Right atrium auricular region (tissue), 2 donors: ENCODE measurements at regions not wholly inside any gene's neighbourhood (a gene's known extent, or its start where the extent isn't known, plus 50 kb on each side); places are given as distances from the start of the nearest gene placed in this dataset.

ENCODE experiments used
- DNase-seq: peaks from one replicate; pipeline ENCODE4 v3.0.0-alpha.2; 2019; ENCODE audit warnings: low spot score
- H3K27ac ChIP-seq, 2 donors: fragments of 200-600 bp; sonication (generic); 1 replicate in 1 of 2; 2 replicates in 1 of 2; pipeline ENCODE4 v1.5.1; 2016 to 2019
- H3K27me3 ChIP-seq, 2 donors: fragments of 200-600 bp; sonication (generic); one replicate each; pipeline versions ENCODE4 v1.5.1 to v1.6.0; 2017 to 2019
- H3K36me3 ChIP-seq: fragments of 200-600 bp; sonication (generic); one replicate; pipeline ENCODE4 v1.5.1; 2016
- H3K4me1 ChIP-seq, 2 donors: fragments of 200-600 bp; sonication (generic); one replicate each; pipeline versions ENCODE4 v1.5.1 to v1.6.0; 2017 to 2019
- H3K4me3 ChIP-seq, 2 donors: fragments of 200-600 bp; sonication (generic); 1 replicate in 1 of 2; 2 replicates in 1 of 2; pipeline ENCODE4 v1.5.1; 2017 to 2019; ENCODE audit warnings: mild to moderate bottlenecking in 1 of 2, moderate library complexity in 1 of 2
- H3K9me3 ChIP-seq, 2 donors: fragments of 200-600 bp; sonication (generic); one replicate each; pipeline ENCODE4 v1.5.1; 2019
- CTCF ChIP-seq, 2 donors: fragments of 200-600 bp; sonication (generic); IDR thresholded peaks; one replicate each; pipeline ENCODE4 v1.5.1; 2019; ENCODE audit warnings: antibody characterized with exemption in 2 of 2

DNA sequence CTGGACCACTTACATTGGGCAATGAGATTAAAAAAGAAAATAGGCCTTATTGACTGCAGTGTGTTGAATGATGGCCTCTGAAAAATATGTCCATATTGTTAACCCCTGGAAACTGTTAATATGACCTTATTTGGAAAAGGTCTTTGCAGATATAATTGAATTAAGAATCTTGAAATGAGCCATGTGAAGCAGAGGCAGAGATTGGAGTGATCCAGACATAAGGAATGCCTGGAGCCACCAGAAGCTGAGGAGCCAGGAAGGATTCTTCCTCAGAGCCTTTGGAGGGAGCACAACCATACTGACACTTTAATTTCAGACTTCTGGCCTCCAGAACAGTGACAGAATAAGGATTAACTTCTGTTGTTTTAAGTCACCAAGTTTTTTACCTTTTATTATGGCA is 510.4 kb upstream of the AGTR1 start:
- no peak for DNase-seq
- H3K4me3 ChIP-seq, result no peak overlapping the region
- H3K4me1 ChIP-seq, result no peaks in the 10 kb centered on the region
- H3K27ac ChIP-seq, result no peak overlapping the region
- no peak for TF ChIP-seq CTCF (IDR thresholded peaks at IDR 0.05)
- H3K9me3 ChIP-seq, result no peaks in the 10 kb centered on the region
- H3K27me3 ChIP-seq, result no peaks in the 10 kb centered on the region
- H3K36me3 ChIP-seq, result no peaks in the 10 kb centered on the region

DNA sequence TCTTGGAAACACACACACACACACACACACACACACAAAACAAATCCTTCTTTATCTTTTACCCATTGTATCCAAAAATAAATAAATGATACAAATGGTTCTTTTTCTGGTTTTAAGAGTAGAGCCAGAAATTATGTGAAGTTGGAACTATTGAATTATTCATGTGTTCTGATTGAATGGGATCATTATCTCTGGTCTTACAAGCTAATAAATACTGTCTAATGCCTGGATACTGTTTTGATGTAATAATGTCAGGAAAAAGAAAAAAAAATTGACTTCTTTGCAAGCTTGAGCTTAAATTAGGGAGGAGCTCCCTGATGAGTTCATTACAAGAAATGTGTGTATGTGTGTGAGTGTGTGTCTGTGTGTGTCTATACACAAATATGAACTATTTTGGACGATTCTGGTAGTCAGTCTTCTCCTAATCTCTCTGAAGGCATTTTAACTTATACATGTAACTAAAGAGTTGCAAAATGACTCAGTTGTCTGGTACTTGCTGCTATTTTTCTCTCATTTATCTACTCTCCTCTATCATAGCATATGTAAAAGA is 507.2 kb upstream of the AGTR1 start:
- Histone ChIP-seq H3K27me3 (no peaks in the 10 kb centered on the region), H3K36me3 (no peaks in the 10 kb centered on the region), H3K27ac (no peak overlapping the region), H3K9me3 (no peaks in the 10 kb centered on the region), H3K4me1 (no peaks in the 10 kb centered on the region), H3K4me3 (no peak overlapping the region)
- DNase-seq, result no peak
- TF ChIP-seq CTCF (IDR thresholded peaks at IDR 0.05), result no peak

DNA sequence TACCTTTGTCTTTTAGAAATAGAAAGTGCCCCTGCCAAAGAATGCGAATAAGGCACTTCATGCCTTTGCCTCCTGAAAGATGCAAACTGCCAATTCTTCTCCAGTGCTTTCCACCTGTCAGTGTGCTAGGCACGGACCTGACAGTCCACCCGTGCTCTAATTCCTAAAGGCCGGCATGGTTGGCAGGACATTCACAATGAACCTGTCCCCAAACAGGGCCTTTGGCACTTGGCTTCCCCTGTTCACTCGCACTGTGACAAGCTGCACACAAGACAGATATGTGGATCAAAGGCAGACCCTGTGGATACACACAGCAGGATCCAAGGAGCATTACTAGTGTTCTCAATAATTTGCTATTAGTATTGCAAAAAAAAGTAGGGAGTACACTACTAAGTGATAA is 505.7 kb upstream of the AGTR1 start:
- no peak for TF ChIP-seq CTCF (IDR thresholded peaks at IDR 0.05)
- Histone ChIP-seq H3K27ac (no peak overlapping the region), H3K27me3 (no peaks in the 10 kb centered on the region), H3K36me3 (no peaks in the 10 kb centered on the region), H3K4me3 (no peak overlapping the region), H3K4me1 (no peaks in the 10 kb centered on the region), H3K9me3 (no peaks in the 10 kb centered on the region)
- DNase-seq, result no peak

DNA sequence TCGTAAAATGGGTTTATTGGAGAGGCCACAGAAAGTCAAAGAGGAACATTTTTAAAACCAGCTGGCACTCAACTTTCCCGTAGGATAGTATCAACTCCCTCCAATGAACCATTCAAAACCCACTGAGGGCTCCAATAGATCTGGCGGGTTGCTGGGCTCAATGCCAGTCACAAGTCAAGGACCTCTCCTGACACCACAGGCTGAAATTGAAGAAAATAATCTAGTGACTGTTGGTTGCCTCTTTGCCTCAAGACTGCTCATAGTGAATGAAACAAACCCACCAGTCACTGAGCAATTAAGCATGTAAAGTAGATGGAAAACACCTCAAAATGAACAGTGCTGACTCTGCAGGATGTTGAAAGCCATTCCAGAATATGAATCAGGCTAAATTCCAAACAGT is 500.6 kb upstream of the AGTR1 start:
- TF ChIP-seq CTCF (IDR thresholded peaks at IDR 0.05), result no peak
- Histone ChIP-seq H3K36me3 (no peaks in the 10 kb centered on the region), H3K4me1 (no peaks in the 10 kb centered on the region), H3K9me3 (no peaks in the 10 kb centered on the region), H3K27me3 (no peaks in the 10 kb centered on the region), H3K4me3 (no peak overlapping the region), H3K27ac (no peak overlapping the region)
- no peak for DNase-seq

- no peak for DNase-seq
- Histone ChIP-seq H3K4me1 (no peaks in the 10 kb centered on the region), H3K36me3 (no peaks in the 10 kb centered on the region), H3K4me3 (no peak overlapping the region), H3K27me3 (no peaks in the 10 kb centered on the region), H3K9me3 (no peaks in the 10 kb centered on the region), H3K27ac (no peak overlapping the region)
- TF ChIP-seq CTCF (IDR thresholded peaks at IDR 0.05), result no peak
Measured at GRCh38 chr3:148202386-148202785, 495.3 kb upstream of the AGTR1 start.

DNA sequence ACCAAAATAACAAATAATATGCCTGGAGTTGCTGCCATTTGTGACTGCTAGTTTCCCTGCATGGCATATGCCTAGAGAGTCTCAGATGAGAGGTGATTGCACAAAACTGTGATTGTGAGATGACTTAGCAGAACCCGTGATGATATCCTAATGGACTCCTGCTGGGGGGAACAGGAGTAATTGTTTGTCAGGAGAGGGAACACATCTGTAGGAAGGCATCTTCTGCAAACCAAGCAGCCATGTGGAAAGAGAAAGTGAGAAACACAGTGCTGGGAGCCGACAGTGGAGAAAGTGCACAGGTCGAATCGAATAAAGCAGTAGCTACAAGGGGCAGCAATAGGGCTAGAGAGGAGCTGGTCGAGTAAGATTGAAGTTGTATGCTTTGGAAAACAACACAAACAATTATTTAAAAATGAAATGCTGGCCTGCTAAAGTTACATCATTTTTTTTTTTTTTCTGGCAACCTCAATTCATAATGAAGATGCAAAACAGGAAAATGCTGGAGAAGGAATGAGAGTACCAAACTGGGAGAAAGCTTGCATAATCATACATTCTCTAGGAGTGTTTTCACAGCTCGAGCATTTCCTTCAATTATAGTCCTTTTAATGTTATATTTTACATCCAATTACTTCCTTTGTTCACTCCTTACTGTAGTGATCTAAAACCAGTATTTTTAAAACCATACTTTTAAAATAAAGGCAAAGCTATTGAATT is 494.2 kb upstream of the AGTR1 start:
- no peak for DNase-seq
- TF ChIP-seq CTCF (IDR thresholded peaks at IDR 0.05), result no peak
- no peaks in the 10 kb centered on the region for H3K27me3 ChIP-seq
- H3K27ac ChIP-seq, result no peak overlapping the region
- H3K9me3 ChIP-seq, result no peaks in the 10 kb centered on the region
- H3K36me3 ChIP-seq, result no peaks in the 10 kb centered on the region
- no peak overlapping the region for H3K4me3 ChIP-seq
- no peaks in the 10 kb centered on the region for H3K4me1 ChIP-seq
